Trophoblast cell (in vitro differentiated cells and primary cell): ENCODE measurements at regions not wholly inside any gene's neighbourhood (a gene's known extent, or its start where the extent isn't known, plus 50 kb on each side); places are given as distances from the start of the nearest gene placed in this dataset.

Experiments
- DNase-seq, 2 donors: peaks; one replicate each; pipeline ENCODE4 v3.0.0-alpha.2; 2016
- H2AFZ ChIP-seq: 2 replicates; pipeline ENCODE4 v1.6.1; 2013; ENCODE audit warnings: low read length, moderate library complexity, mild to moderate bottlenecking; ENCODE audit not compliant: insufficient read depth, poor library complexity
- H2AK5ac ChIP-seq: 2 replicates; pipeline ENCODE4 v1.6.1; 2013; ENCODE audit warnings: mild to moderate bottlenecking, low read length
- H2BK120ac ChIP-seq: 2 replicates; pipeline ENCODE4 v1.6.1; 2013; ENCODE audit warnings: low read length, mild to moderate bottlenecking, moderate library complexity; ENCODE audit not compliant: insufficient read depth, poor library complexity
- H2BK12ac ChIP-seq: 2 replicates; pipeline ENCODE4 v1.6.1; 2013; ENCODE audit warnings: mild to moderate bottlenecking, low read length, moderate library complexity
- H2BK5ac ChIP-seq: 2 replicates; pipeline ENCODE4 v1.6.1; 2013; ENCODE audit warnings: low read length, low read depth, moderate library complexity, mild to moderate bottlenecking; ENCODE audit not compliant: poor library complexity
- H3K14ac ChIP-seq: 2 replicates; pipeline ENCODE4 v1.6.1; 2013; ENCODE audit warnings: mild to moderate bottlenecking, low read length
- H3K18ac ChIP-seq: 2 replicates; pipeline ENCODE4 v1.6.1; 2013; ENCODE audit warnings: mild to moderate bottlenecking, low read length
- H3K23ac ChIP-seq: 2 replicates; pipeline ENCODE4 v1.6.1; 2013; ENCODE audit warnings: low read length
- H3K27ac ChIP-seq: 2 replicates; pipeline ENCODE4 v1.5.1; 2013; ENCODE audit warnings: low read depth, mild to moderate bottlenecking, inconsistent platforms, low read length, moderate library complexity
- H3K27me3 ChIP-seq: 2 replicates; pipeline ENCODE4 v1.6.1; 2013; ENCODE audit warnings: inconsistent platforms, mild to moderate bottlenecking, low read length, moderate library complexity; ENCODE audit not compliant: insufficient read depth
- H3K36me3 ChIP-seq, 2 experiments: 1 replicate in 1 of 2; 2 replicates in 1 of 2; pipeline ENCODE4 v1.6.1; 2013; ENCODE audit warnings: low read length in 2 of 2, mild to moderate bottlenecking in 2 of 2, moderate library complexity in 1 of 2; ENCODE audit not compliant: insufficient read depth in 2 of 2, control insufficient read depth in 1 of 2
- H3K4ac ChIP-seq: 2 replicates; pipeline ENCODE4 v1.6.1; 2013; ENCODE audit warnings: low read depth, mild to moderate bottlenecking, low read length, moderate library complexity
- H3K4me1 ChIP-seq, 2 experiments: 1 replicate in 1 of 2; 2 replicates in 1 of 2; pipeline ENCODE4 v1.6.1; 2013; ENCODE audit warnings: low read length in 2 of 2, mild to moderate bottlenecking in 2 of 2, moderate library complexity in 1 of 2; ENCODE audit not compliant: insufficient read depth in 2 of 2, control insufficient read depth in 1 of 2
- H3K4me2 ChIP-seq: 2 replicates; pipeline ENCODE4 v1.6.1; 2013; ENCODE audit warnings: inconsistent platforms, mild to moderate bottlenecking, low read length, moderate library complexity
- H3K4me3 ChIP-seq: 2 replicates; pipeline ENCODE4 v1.5.1; 2013; ENCODE audit warnings: mild to moderate bottlenecking, low read depth, low read length, inconsistent platforms
- H3K79me1 ChIP-seq: one replicate; pipeline ENCODE4 v1.6.1; 2013; ENCODE audit warnings: low read length
- H3K79me2 ChIP-seq: 2 replicates; pipeline ENCODE4 v1.6.1; 2013; ENCODE audit warnings: low read length, mild to moderate bottlenecking; ENCODE audit not compliant: control insufficient read depth, insufficient read depth, poor library complexity
- H3K9ac ChIP-seq: 2 replicates; pipeline ENCODE4 v1.6.1; 2013; ENCODE audit warnings: mild to moderate bottlenecking, low read length
- H3K9me3 ChIP-seq: 2 replicates; pipeline ENCODE4 v1.6.1; 2013; ENCODE audit warnings: low read depth, mild to moderate bottlenecking, control low read depth, inconsistent platforms, low read length; ENCODE audit not compliant: insufficient read depth
- H4K12ac ChIP-seq: 2 replicates; pipeline ENCODE4 v1.6.1; 2013; ENCODE audit warnings: low read depth, mild to moderate bottlenecking, low read length, moderate library complexity
- H4K8ac ChIP-seq: 2 replicates; pipeline ENCODE4 v1.6.1; 2013; ENCODE audit warnings: low read depth, mild to moderate bottlenecking, low read length, moderate library complexity
- H4K91ac ChIP-seq: one replicate; pipeline ENCODE4 v1.6.1; 2013; ENCODE audit warnings: low read depth, mild to moderate bottlenecking, low read length, moderate library complexity
- WGBS: extraction: QIAGEN DNeasy Blood & Tissue Kit; methylation state at CpG from one replicate; pipeline ENCODE4 v1.1.7; 2013; ENCODE audit warnings: missing lambda C conversion rate; ENCODE audit not compliant: insufficient read length, insufficient coverage; ENCODE audit errors: extremely low coverage; 5-methylcytosine and 5-hydroxymethylcytosine counted together

- no peak overlapping the region for H2AK5ac ChIP-seq
- no peaks in the 10 kb centered on the region for H3K4me1 ChIP-seq
- no peak overlapping the region for H3K27ac ChIP-seq
- no peak overlapping the region for H3K9ac ChIP-seq
- no peak overlapping the region for H2BK120ac ChIP-seq
- DNase-seq: no peak
- no peak overlapping the region for H3K4me3 ChIP-seq
- no peak overlapping the region for H3K23ac ChIP-seq
- no peaks in the 10 kb centered on the region for H3K36me3 ChIP-seq
- no peak overlapping the region for H3K14ac ChIP-seq
- H3K9me3 ChIP-seq: no peaks in the 10 kb centered on the region
- H2AFZ ChIP-seq: no peak overlapping the region
- no peak overlapping the region for H2BK5ac ChIP-seq
- no CpG with 5 or more reads among the region's 6 CpGs for WGBS
- H3K79me2 ChIP-seq: no peaks in the 10 kb centered on the region
- H3K18ac ChIP-seq: no peak overlapping the region
- H3K79me1 ChIP-seq: no peaks in the 10 kb centered on the region
- no peak overlapping the region for H2BK12ac ChIP-seq
- H3K4me2 ChIP-seq: no peak overlapping the region
- H3K4ac ChIP-seq: no peak overlapping the region
- no peak overlapping the region for H4K91ac ChIP-seq
- H3K27me3 ChIP-seq: no peaks in the 10 kb centered on the region
- H4K8ac ChIP-seq: no peak overlapping the region
- no peak overlapping the region for H4K12ac ChIP-seq
Measured at GRCh38 chr15:31473385-31474058, 146.9 kb downstream of the KLF13 start.

DNA sequence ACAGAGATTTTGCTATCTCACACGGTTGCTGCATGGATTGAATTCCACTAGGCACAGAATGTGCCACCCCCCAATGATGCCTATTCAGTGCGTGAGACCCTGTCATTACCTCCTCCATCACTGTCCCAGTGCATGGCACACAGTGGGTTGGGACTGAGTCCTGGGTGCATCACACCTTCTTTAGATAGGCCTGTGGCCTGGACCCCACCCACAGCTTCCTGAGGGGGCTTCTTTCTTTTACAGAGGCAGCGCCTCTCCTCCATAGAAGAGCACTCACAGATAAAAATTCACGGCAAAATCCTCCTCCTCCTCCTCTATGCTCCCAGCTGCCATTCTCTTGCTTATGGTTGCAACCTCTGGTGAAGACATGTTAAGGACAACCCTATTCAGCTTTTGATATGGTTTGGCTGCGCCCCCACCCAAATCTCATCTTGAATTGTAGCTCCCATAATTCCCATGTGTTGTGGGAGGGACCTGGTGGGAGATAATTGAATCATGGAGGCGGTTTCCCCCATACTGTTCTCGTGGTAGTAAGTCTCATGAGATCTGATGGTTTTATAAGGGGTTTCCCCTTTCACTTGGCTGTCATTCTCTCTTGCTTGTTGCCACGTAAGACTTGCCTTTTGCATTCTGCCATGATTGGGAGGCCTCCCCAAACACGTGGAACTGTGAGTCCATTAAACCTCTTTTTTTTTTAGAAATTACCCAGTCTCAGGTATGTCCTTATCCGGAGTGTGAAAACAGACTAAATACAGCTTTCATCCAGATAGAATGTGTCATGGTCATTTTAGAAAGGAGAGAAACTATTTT is 147.6 kb downstream of the KLF13 start:
- no peaks in the 10 kb centered on the region for H3K27me3 ChIP-seq
- DNase-seq: no peak
- no peaks in the 10 kb centered on the region for H3K9me3 ChIP-seq
- H3K14ac ChIP-seq: no peak overlapping the region
- whole genome bisulfite sequencing: no CpG with 5 or more reads among the region's 10 CpGs
- no peak overlapping the region for H3K4me2 ChIP-seq
- H4K8ac ChIP-seq: no peak overlapping the region
- H3K27ac ChIP-seq: no peak overlapping the region
- H2BK120ac ChIP-seq: no peak overlapping the region
- H3K23ac ChIP-seq: no peak overlapping the region
- H3K79me2 ChIP-seq: no peaks in the 10 kb centered on the region
- no peaks in the 10 kb centered on the region for H3K36me3 ChIP-seq
- no peak overlapping the region for H2AK5ac ChIP-seq
- H3K79me1 ChIP-seq: no peaks in the 10 kb centered on the region
- H4K12ac ChIP-seq: no peak overlapping the region
- H2BK5ac ChIP-seq: no peak overlapping the region
- no peak overlapping the region for H2BK12ac ChIP-seq
- no peak overlapping the region for H3K4me3 ChIP-seq
- no peaks in the 10 kb centered on the region for H3K4me1 ChIP-seq
- no peak overlapping the region for H2AFZ ChIP-seq
- no peak overlapping the region for H4K91ac ChIP-seq
- no peak overlapping the region for H3K18ac ChIP-seq
- no peak overlapping the region for H3K4ac ChIP-seq
- H3K9ac ChIP-seq: no peak overlapping the region

- no peak overlapping the region for H2AK5ac ChIP-seq
- no peaks in the 10 kb centered on the region for H3K4me1 ChIP-seq
- no peaks in the 10 kb centered on the region for H3K9me3 ChIP-seq
- no CpG with 5 or more reads among the region's 7 CpGs for WGBS
- H3K79me2 ChIP-seq: no peaks in the 10 kb centered on the region
- no peak overlapping the region for H4K91ac ChIP-seq
- H3K27ac ChIP-seq: no peak overlapping the region
- no peaks in the 10 kb centered on the region for H3K79me1 ChIP-seq
- H3K4me2 ChIP-seq: no peak overlapping the region
- H3K14ac ChIP-seq: no peak overlapping the region
- no peak overlapping the region for H3K4ac ChIP-seq
- no peak overlapping the region for H2BK5ac ChIP-seq
- peaks cover 2% of the 10 kb centered on the region for H3K27me3 ChIP-seq
- H4K12ac ChIP-seq: no peak overlapping the region
- no peak overlapping the region for H3K4me3 ChIP-seq
- no peak for DNase-seq
- no peak overlapping the region for H2BK120ac ChIP-seq
- H3K18ac ChIP-seq: no peak overlapping the region
- no peak overlapping the region for H3K9ac ChIP-seq
- no peak overlapping the region for H2AFZ ChIP-seq
- H3K36me3 ChIP-seq: no peaks in the 10 kb centered on the region
- no peak overlapping the region for H2BK12ac ChIP-seq
- H4K8ac ChIP-seq: no peak overlapping the region
- no peak overlapping the region for H3K23ac ChIP-seq
Measured at GRCh38 chr15:31476236-31476810, 149.7 kb downstream of the KLF13 start.

GRCh38 chr15:31476866-31477265 is 150.2 kb downstream of the KLF13 start:
- Histone ChIP-seq H2AFZ (no peak overlapping the region), H3K4ac (no peak overlapping the region), H3K18ac (no peak overlapping the region), H3K9ac (no peak overlapping the region), H3K4me1 (no peaks in the 10 kb centered on the region), H3K23ac (no peak overlapping the region), H3K79me1 (no peaks in the 10 kb centered on the region), H4K91ac (no peak overlapping the region), H3K14ac (no peak overlapping the region), H3K79me2 (no peaks in the 10 kb centered on the region), H2AK5ac (no peak overlapping the region), H3K36me3 (no peaks in the 10 kb centered on the region), H4K12ac (no peak overlapping the region), H4K8ac (no peak overlapping the region), H3K27ac (no peak overlapping the region), H2BK12ac (no peak overlapping the region), H3K4me3 (no peak overlapping the region), H3K9me3 (no peaks in the 10 kb centered on the region), H2BK5ac (no peak overlapping the region), H3K27me3 (peaks cover 2% of the 10 kb centered on the region), H3K4me2 (no peak overlapping the region), H2BK120ac (no peak overlapping the region)
- DNase-seq: no peak
- WGBS: no CpG with 5 or more reads among the region's 5 CpGs
